ENCODE measurements at regions not wholly inside any gene's neighbourhood (a gene's known extent, or its start where the extent isn't known, plus 50 kb on each side); places are given as distances from the start of the nearest gene placed in this dataset.

DNA sequence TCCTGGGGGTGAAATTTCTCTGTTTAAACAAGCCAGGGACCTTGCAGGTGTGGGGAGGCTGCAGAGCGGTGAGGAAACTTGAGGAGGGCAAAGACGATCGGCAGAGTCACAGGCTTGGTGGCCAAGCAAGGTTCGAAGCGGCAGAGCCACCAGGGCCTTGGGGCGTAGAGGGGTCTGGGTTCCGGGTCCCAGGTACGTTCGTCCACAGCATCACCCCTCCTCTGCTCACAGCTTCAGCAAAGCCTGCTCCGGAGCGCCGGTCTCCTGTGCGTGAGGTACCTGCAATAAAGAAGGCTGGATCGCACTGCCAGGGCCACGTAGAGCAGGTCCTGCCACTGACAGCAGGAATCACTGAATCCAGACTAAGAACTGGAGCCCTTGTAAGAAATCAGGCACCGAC lies 66.8 kb upstream of the PCSK6 start:
- Histone ChIP-seq H3K4me1 (peaks cover 20 to 36% (median 32%) of the 10 kb centered on the region in 10 experiments), H3K9me3 (replicated peaks in 1 of 11) (peaks cover 0 to 23% (median 12%) of the 10 kb centered on the region in 11 experiments; a peak in 13 of 22 replicates), H3K36me3 (no peaks in the 10 kb centered on the region), H4K20me1 (no peaks in the 10 kb centered on the region), H3K27me3 (no peaks in the 10 kb centered on the region), H3K4me3 (no peak overlapping the region), H3K9ac (no peak overlapping the region), H3K4me2 (no peak overlapping the region), H3K27ac (no peak overlapping the region)
- TF ChIP-seq Cebpa-rat (IDR thresholded peaks at IDR 0.05), result no peak

DNA sequence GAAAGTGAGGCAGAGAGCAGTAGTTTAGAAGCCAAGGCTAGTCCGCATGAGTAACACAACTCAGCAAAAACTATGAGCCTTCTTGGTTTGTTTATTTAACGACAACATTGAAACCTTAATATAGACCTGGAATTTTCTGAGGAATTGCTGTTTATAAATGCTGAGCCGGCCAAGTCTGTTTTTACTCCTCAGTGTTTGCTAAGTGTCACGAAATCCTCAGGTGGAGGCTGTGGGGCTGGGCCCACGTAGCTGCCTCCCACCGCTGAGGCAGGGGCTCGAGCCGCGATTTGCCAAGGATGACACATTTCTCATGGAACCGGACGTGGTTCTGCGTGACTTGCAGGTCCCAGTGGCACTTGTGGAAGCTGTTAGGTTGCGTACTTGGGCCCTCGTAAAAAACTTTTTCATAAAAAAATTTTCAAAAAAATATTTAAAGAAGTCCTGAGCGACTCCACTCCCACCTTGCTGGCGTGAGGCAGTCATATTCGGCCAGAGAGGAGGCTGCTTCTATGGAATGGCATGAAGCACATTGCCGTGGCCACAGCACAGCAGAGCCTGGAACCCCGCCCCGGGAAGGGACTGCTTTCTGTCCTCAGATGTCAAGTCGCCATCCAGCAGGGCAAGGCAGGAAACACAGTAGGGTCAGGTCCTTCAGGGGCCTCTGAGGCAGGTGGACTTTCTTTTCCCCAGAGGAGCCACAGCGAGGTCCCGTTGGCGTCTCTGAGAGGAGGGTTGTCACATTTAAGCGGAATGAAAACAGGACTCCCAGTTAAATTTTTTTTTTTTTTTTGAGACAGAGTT lies 64.8 kb upstream of the PCSK6 start:
- Histone ChIP-seq H3K27ac (no peak overlapping the region), H3K4me1 (peaks cover under 1 to 16% (median 13%) of the 10 kb centered on the region in 10 experiments; a peak in 16 of 20 replicates), H4K20me1 (no peaks in the 10 kb centered on the region), H3K27me3 (no peaks in the 10 kb centered on the region), H3K36me3 (no peaks in the 10 kb centered on the region), H3K9ac (no peak overlapping the region), H3K4me2 (0 out of 22 replicates have a peak overlapping the region, but pooled peaks of 1 of the 11 experiments have one; percentile 15), H3K4me3 (no peak overlapping the region), H3K9me3 (replicated peaks in 1 of 11) (peaks cover 0 to 23% (median 12%) of the 10 kb centered on the region in 11 experiments; a peak in 13 of 22 replicates)
- no peak for TF ChIP-seq Cebpa-rat (IDR thresholded peaks at IDR 0.05)

DNA sequence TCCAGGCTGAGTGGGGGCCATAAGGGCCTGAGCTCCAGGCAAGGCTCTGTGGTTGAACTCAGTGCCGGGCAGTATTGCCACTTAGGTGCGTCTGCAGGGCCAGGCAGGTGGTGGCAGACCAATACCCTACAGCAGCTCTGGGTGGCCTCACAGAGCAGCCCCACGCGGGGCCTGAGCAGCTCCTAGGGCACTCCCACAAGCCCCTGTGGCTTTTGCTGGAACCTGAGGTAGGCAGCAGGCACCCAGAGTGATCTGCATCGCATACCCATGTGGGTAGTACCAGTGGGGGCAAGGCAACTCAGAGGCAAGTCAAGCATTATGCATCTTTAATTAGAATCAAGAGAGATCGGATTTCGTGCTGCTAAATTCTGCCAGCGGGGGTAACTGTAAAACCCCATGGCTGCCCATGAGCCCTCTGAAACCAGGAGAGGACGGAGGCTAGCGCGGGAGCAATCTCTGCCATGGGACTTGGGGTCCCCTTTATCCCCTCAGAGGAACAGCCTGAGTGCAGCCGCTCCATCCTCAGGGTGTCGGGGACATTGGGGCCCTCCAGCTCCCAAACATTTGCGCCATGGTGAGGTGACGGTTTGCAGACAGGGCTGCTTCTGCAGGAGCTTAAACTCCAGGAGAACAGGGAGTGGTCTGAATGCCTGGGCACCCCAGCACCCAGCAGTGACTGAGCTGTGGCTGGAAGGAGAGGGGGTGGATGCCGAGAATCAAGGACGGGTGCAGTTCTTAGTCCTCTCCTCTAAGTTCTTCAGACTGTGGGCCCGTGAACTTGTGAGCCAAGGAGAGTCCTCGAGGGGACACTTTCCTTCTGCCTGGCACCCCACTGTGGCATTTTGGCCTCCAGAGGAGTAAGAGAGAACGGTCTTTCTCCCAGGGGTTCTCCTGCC lies 62.4 kb upstream of the PCSK6 start:
- H3K36me3 ChIP-seq, result no peaks in the 10 kb centered on the region
- no peak for TF ChIP-seq Cebpa-rat (IDR thresholded peaks at IDR 0.05)

GRCh38 chr15:101550124-101550523 lies 60.6 kb upstream of the PCSK6 start:
- H3K4me3 ChIP-seq, result no peak overlapping the region
- no peaks in the 10 kb centered on the region for H4K20me1 ChIP-seq
- no peak overlapping the region for H3K27ac ChIP-seq
- no peak overlapping the region for H3K4me2 ChIP-seq
- H3K27me3 ChIP-seq, result no peaks in the 10 kb centered on the region
- H3K4me1 ChIP-seq, result no peaks in the 10 kb centered on the region; a peak in 1 of 20 replicates
- H3K36me3 ChIP-seq, result no peaks in the 10 kb centered on the region
- peaks cover 0 to 23% (median 12%) of the 10 kb centered on the region in 11 experiments; a peak in 13 of 22 replicates for H3K9me3 ChIP-seq (replicated peaks in 1 of 11)
- TF ChIP-seq Cebpa-rat (IDR thresholded peaks at IDR 0.05), result no peak
- H3K9ac ChIP-seq, result no peak overlapping the region

More for the DNA sequence above, 62.4 kb upstream of the PCSK6 start:
- no peaks in the 10 kb centered on the region for H3K27me3 ChIP-seq
- H4K20me1 ChIP-seq, result no peaks in the 10 kb centered on the region
- peaks cover 0 to 23% (median 12%) of the 10 kb centered on the region in 11 experiments; a peak in 13 of 22 replicates for H3K9me3 ChIP-seq (replicated peaks in 1 of 11)
- no peaks in the 10 kb centered on the region; a peak in 1 of 20 replicates for H3K4me1 ChIP-seq
- H3K9ac ChIP-seq, result no peak overlapping the region
- no peak overlapping the region for H3K4me3 ChIP-seq
- H3K27ac ChIP-seq, result no peak overlapping the region
- H3K4me2 ChIP-seq, result no peak overlapping the region

- no peak overlapping the region for H3K9ac ChIP-seq
- no peaks in the 10 kb centered on the region for H3K4me1 ChIP-seq
- H3K4me2 ChIP-seq, result no peak overlapping the region
- no peaks in the 10 kb centered on the region for H3K27me3 ChIP-seq
- TF ChIP-seq Cebpa-rat (IDR thresholded peaks at IDR 0.05), result no peak
- H3K36me3 ChIP-seq, result no peaks in the 10 kb centered on the region
- H3K9me3 ChIP-seq (replicated peaks in 1 of 11), result peaks cover 0 to 23% (median 12%) of the 10 kb centered on the region in 11 experiments; a peak in 13 of 22 replicates
- H4K20me1 ChIP-seq, result no peaks in the 10 kb centered on the region
- H3K4me3 ChIP-seq, result no peak overlapping the region
- H3K27ac ChIP-seq, result no peak overlapping the region
Observed at GRCh38 chr15:101549647-101550046, 60.1 kb upstream of the PCSK6 start.

DNA sequence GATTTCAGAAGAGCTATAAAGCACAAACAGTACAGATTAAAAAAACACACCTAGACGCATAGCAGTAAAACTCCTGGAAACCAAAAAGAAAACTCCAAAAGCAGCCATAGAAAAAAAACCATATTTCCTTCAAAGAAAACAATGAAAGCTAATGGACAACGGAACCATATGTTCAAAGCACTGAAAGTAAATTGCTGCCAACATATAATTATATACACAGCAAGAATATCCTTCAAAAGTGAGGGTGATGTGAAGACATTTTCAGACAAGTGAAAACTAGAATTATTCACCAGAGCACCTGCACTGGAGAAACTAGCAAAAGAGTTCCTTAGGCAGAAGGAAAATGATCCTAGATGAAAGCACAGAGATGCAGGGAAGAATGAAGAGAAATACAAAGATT lies 58.2 kb upstream of the PCSK6 start:
- TF ChIP-seq Cebpa-rat (IDR thresholded peaks at IDR 0.05), result no peak
- H3K4me2 ChIP-seq, result no peak overlapping the region
- H3K27me3 ChIP-seq, result no peaks in the 10 kb centered on the region
- H3K4me3 ChIP-seq, result no peak overlapping the region
- H3K27ac ChIP-seq, result no peak overlapping the region
- H3K36me3 ChIP-seq, result no peaks in the 10 kb centered on the region
- no peaks in the 10 kb centered on the region for H3K4me1 ChIP-seq
- no peak overlapping the region for H3K9ac ChIP-seq
- H3K9me3 ChIP-seq (replicated peaks in 1 of 11), result peaks cover 0 to 13% (median 9%) of the 10 kb centered on the region in 11 experiments; a peak in 13 of 22 replicates
- H4K20me1 ChIP-seq, result no peaks in the 10 kb centered on the region

DNA sequence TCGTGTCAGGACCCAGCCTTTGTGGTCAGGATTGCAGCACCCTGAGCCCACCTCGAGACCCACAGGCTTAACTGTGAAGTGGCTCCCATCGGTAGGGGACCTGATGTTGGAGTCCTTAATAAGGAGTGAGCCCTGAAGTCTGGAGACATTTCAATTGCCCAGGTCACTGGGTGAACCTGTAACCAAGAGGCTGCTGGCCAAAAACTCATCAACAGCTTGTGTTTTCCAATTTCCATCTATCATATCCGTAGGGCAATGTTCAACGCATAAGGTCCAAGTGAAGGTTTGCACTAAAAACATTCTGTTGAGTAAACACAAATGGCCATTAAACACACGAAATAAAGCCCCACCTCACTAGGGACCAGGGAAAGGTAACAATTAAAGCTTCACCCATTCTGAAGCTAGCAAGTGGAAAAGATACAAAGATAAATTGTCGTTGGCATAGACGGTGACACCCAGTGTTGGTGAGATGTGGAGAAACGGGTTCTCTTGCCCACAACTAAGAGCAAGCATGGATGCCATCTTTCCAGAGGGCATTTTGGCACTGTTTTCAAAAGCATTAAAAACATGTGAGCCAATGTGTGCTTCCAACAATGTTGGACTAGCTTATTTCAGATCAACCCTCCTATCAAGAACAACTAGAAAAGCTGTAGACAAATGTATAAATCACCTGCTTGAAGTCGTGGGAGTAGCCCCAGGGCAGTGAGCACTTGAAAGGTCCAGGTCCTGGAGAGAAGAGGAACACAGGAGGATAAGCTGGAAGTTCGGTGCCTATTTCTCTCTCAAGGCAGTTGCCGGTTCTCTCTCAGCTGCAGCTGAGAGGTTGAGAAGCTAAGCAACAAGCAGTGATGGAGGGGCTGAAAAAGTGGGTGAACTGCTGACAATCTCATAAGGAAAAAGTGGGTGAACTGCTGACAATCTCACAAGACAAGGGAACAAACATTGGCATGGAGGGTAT lies 56.3 kb upstream of the PCSK6 start:
- H3K27ac ChIP-seq, result no peak overlapping the region
- no peaks in the 10 kb centered on the region for H3K27me3 ChIP-seq
- H3K36me3 ChIP-seq, result no peaks in the 10 kb centered on the region
- peaks cover 0 to 14% (median 0%) of the 10 kb centered on the region in 10 experiments; a peak in 5 of 20 replicates for H3K4me1 ChIP-seq
- H3K9me3 ChIP-seq (replicated peaks in 1 of 11), result no peaks in the 10 kb centered on the region
- H3K4me3 ChIP-seq, result no peak overlapping the region
- H3K9ac ChIP-seq, result no peak overlapping the region
- H4K20me1 ChIP-seq, result no peaks in the 10 kb centered on the region
- TF ChIP-seq Cebpa-rat (IDR thresholded peaks at IDR 0.05), result no peak
- no peak overlapping the region for H3K4me2 ChIP-seq

DNA sequence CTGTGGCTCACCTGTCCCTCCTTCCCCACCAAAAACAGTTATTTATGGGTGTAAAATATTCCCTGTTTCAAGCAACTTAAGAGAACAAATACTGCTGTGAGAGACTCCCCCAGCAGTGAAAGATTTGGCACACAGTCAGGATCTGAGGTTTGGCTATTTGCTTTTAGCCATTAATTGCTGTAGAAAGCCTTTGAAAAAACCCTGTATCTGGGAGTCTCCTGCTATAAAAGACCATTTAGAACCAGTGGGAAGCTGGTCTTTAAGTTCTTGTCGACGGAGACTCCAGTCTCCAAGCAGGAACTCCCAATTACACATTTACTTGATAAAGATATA lies 55.1 kb upstream of the PCSK6 start:
- Histone ChIP-seq H3K27ac (no peak overlapping the region), H3K27me3 (no peaks in the 10 kb centered on the region), H3K9me3 (replicated peaks in 1 of 11) (no peaks in the 10 kb centered on the region), H3K4me1 (peaks cover 0 to 14% (median 0%) of the 10 kb centered on the region in 10 experiments; a peak in 5 of 20 replicates), H4K20me1 (no peaks in the 10 kb centered on the region), H3K36me3 (no peaks in the 10 kb centered on the region), H3K4me2 (no peak overlapping the region), H3K4me3 (no peak overlapping the region), H3K9ac (no peak overlapping the region)
- no peak for TF ChIP-seq Cebpa-rat (IDR thresholded peaks at IDR 0.05)

Data from BLaER1 treated with 17β-estradiol and CSF1 and Interleukin-3, amounts not matched to agents 10 nM and 100 nM (cell line).